ENCODE measurements at regions not wholly inside any gene's neighbourhood (a gene's known extent, or its start where the extent isn't known, plus 50 kb on each side); places are given as distances from the start of the nearest gene placed in this dataset.

- no peak for TF ChIP-seq CTCF (IDR thresholded peaks at IDR 0.05)
- no peak for TF ChIP-seq EZH2 (IDR thresholded peaks at IDR 0.05; ENCODE audit: borderline replicate concordance, insufficient read depth, low read depth, low read length, poor library complexity, severe bottlenecking)
Observed at GRCh38 chr1:212514056-212514614, 81.4 kb downstream of the NENF start.
